GM20000 (cell line): ENCODE measurements at regions not wholly inside any gene's neighbourhood (a gene's known extent, or its start where the extent isn't known, plus 50 kb on each side); places are given as distances from the start of the nearest gene placed in this dataset.

ENCODE experiments used
- DNase-seq: peaks from one replicate; pipeline ENCODE4 v3.0.0; 2012; ENCODE audit warnings: low spot score
- TF ChIP-seq, protein P1 (sequence below): IDR thresholded peaks from 2 replicates; pipeline ENCODE4 v1.5.1; 2012; ENCODE audit warnings: mild to moderate bottlenecking, control low read depth; ENCODE audit errors: extremely low read depth, missing control alignments

DNA sequence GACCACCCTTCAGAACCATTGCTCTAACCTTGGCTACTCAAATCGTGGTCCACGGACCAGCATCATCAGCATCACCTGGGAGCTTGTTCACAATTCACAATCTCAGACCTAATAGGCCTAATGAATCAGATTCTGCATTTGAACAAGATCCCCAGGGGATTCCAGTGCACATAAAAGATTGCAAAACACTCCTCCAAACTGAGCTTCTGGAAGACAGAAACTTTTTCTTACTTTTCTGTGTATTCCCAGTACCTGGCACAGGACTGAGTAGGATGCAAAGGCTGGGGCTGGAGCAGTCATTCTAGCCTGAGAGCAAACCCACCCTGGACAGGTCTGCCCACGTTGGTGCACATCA is 115.1 kb upstream of the COPS8 start:
- TF ChIP-seq, protein P1, sequence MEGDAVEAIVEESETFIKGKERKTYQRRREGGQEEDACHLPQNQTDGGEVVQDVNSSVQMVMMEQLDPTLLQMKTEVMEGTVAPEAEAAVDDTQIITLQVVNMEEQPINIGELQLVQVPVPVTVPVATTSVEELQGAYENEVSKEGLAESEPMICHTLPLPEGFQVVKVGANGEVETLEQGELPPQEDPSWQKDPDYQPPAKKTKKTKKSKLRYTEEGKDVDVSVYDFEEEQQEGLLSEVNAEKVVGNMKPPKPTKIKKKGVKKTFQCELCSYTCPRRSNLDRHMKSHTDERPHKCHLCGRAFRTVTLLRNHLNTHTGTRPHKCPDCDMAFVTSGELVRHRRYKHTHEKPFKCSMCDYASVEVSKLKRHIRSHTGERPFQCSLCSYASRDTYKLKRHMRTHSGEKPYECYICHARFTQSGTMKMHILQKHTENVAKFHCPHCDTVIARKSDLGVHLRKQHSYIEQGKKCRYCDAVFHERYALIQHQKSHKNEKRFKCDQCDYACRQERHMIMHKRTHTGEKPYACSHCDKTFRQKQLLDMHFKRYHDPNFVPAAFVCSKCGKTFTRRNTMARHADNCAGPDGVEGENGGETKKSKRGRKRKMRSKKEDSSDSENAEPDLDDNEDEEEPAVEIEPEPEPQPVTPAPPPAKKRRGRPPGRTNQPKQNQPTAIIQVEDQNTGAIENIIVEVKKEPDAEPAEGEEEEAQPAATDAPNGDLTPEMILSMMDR: no peak
- DNase-seq: no peak

DNA sequence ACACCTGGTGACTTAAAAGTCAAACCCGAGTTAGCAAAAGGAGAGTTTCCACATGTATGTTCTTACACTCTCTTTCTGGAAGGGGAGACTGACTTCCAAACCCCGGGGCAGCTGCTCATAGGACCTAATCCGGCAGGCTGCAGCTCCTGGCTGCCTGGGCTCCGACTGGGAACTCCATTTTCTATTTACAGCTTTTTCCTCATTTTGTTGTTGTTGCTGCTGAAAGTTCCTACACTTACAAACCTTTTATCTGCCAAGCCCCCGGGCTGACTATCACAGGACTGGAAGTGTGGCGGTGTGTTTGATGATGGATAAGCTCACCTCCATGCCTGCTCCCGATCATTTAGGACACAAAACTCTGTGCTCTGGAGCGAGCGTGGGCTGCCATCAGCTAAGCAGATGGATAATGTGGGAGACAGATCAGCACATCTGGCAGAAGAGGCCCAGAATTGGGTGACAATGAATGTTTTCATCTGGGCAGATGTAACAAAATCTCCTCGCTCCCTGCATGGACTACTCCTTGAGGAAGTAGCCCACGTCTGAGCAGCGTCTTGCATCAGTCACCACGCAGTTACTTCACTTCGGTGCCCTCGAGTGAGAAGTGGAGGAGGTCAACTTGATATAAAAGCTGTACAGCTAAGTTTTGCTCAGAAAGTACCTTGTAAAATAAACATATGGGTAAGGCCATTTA is 114.4 kb upstream of the COPS8 start:
- TF ChIP-seq, protein P1: no peak
- no peak for DNase-seq

DNA sequence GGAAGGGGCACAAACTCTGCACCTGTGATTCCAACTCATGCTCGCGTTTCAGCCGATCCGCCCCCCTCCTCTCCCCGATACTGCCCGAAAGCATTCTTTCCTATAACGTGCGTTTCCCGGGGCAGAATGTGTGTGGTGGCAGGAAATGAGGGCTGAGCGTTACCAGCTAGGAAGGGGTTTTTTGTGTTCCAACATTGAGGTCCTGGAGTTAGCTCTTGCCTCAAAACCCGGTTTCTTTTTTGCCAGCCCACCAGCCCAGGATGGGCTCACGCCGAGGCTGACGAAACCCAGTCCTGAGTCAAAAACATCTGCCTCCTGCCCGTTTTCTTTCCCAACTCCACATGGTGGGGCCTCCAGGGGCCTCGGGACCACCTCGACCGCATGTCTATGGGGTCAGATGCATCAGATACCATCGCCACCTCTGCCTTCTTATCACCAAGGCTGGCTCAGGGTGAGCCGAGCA is 113.7 kb upstream of the COPS8 start:
- no peak for DNase-seq
- TF ChIP-seq, protein P1: no peak

DNA sequence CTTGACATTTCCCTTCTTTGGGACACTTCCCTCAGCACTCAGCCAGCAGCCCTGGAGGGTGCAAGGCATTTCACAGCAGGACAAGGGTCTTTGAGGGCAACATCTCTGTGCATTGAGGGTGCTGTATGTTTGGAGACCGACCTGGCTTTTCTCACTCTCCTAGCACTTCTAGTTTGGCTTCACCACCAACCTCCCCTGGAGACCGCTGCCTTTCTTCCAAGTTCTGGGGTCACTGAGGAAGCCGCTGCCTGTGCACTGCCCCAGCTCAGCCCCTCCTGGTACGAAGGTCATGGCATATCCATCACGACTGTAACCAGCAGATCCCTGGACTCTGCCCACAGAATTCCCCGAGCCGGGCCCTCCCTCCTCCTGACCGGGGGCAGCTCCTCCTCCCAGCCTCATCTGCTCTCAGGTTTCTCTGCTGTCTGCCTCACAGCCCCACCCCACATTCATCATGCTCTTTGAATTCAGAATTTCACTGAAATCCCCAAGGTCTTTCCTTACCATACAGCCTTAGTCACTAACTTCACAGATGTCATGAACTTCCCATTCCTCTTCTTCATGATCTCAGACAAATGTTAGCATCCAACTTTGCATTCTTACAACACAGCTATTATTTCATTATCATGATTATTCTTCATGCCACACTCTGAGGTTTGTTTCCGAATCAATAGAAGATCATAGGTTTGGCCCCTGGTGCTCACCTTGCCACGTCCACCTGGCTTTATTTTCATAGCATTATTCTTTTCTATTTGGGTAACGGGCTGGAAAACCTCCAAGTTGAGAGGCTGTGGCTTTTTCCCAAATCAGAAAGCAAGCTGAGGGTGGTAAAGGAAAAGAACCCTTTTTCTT is 113.0 kb upstream of the COPS8 start:
- TF ChIP-seq, protein P1: no peak
- no peak for DNase-seq

DNA sequence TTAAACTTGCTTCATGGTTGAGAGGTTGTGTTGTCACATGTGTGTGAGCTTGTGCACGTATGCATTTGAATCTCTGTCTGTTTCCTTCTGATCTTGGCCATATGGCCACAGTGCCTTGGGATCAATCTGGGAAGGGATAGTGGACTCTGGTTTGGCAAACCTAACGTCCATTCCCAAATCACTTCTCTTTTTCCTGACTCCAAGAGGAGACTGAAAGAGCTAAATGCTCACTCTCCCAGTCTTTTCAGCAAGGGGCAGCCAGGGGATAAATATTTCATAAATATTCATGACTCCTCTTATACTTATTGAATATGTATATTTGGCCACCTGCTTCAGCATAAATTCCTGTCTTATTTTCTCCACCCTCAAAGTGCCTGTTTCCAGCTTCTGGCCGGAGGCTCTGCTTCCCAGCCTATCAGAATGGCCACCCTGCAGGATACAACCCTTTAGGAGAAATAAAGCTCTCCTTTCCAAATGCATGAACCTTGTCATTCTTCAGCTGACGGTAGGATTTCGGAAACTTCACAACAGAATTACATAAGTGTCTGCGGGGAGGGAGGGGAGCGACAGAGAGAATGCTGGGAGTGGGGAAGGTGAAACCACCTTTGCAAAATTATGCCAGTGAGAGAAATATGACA is 112.2 kb upstream of the COPS8 start:
- TF ChIP-seq, protein P1: no peak
- DNase-seq: no peak

DNA sequence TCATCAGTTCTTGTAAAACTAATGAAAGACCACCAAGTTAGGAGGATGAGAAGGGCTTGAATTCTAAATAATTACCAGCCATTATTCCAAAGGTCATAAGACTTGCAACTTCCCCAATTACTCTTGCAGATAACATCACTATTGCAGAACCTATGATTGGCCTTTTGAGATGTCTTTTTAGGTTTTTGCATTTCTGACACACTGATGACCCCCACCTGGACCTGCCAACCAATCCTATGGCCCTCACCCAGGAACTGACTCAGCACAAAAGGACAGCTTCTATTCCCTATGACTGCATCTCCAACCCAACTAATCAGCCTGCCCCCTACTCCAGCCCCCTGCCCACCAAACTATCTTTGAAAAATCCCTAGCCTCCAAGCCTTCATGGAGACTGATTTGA is 111.5 kb upstream of the COPS8 start:
- TF ChIP-seq, protein P1: no peak
- no peak for DNase-seq

DNA sequence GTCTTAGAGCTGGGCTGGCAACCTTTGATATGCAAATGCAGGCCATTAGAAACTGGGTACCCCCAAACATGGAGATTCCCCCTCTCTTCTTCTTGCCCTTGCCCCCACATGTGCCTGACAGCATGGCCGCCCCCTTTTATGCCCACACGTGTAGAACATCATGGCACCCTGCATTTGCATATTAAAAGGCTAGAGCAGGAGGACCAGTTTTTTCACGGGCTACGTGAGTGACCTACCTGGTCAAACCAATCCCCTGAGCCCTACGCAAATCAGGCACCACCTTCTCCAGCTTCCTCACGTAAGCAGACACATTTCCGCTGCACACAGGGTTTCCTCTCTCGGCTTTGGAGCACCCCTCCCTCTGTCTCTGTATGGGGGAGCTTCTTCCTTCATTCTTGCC is 110.9 kb upstream of the COPS8 start:
- TF ChIP-seq, protein P1: no peak
- no peak for DNase-seq
